HG02885 (cell line): ENCODE measurements at regions not wholly inside any gene's neighbourhood (a gene's known extent, or its start where the extent isn't known, plus 50 kb on each side); places are given as distances from the start of the nearest gene placed in this dataset.

Experiments
- ATAC-seq: cut with Tn5 transposase; IDR thresholded peaks from one replicate; pipeline ENCODE4 v1.9.1; 2021; ENCODE audit warnings: mild to moderate bottlenecking; ENCODE audit not compliant: unreplicated experiment, poor library complexity

GRCh38 chr3:127363171-127363570 lies 75.3 kb upstream of the PRR20G start:
- no peak for ATAC-seq

GRCh38 chr3:127360647-127361046 lies 72.8 kb upstream of the PRR20G start:
- ATAC-seq: no peak

DNA sequence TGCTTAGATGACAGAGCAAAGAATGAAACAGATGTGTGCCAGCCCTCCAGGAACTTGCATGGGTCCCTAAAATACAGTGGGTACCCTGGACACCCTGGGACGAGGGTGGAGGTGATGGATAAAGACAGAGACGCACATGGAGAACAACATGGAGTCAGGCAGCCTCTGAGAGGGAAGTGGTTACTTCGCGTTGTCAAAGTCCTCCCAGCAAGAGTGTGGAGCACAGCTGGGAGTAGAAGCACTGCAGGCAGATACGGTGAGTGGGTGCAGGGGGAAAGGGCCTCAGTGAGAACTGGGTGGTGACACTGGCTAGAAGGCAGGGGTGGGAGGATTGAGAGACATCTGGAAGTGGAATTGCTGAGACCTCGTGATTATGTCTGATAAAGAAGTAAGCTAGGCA lies 70.8 kb upstream of the PRR20G start:
- ATAC-seq: no peak

GRCh38 chr3:127356381-127356780 lies 68.5 kb upstream of the PRR20G start:
- no peak for ATAC-seq

DNA sequence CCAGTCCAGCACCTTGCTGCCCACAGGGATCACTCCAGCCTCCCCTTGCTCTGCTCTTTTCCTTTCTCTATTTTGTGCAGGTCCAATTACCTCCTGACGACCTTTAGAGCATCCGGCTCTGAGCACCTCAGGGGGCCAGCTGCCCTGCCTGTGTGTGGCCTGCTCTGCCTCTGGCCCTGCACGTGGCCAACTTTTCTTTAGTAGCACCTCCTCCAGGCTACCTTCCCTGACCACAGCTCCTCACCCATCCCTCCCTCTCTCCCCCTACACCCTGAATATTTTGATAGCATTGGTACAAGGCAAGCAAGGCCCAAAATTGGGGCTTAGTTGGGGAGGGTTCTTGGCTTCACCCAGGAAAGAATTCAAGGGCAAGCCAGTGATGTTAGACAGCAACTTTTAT lies 66.9 kb upstream of the PRR20G start:
- ATAC-seq: no peak

GRCh38 chr3:127352612-127353011 lies 64.8 kb upstream of the PRR20G start:
- no peak for ATAC-seq

DNA sequence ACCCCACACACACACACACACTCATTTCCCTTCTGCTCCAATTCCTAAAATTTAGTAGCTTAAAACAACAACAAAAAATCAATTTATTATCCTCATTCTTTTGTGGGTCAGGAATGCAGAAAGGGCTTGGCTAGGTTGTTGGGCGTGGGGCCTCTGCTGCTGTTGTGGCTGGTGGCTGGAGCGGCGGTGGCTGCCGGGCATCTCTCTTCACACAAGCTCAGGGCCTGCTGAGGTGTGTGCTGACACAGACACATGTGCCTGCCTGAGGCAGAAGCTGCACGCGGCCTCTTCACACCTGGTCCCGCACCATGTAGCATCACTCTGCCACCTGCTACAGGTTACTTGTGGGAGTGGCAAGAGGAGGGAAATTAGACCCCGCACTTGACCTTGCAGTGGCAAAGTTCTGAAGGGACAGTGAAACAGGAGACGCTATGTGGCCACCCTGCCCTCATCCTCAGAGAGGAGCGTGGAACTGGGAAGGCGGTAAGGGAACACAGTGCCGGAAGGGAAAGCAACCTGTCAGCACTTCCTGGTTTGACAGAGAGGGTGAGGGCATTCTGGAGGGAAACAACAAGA lies 64.0 kb upstream of the PRR20G start:
- ATAC-seq: no peak

DNA sequence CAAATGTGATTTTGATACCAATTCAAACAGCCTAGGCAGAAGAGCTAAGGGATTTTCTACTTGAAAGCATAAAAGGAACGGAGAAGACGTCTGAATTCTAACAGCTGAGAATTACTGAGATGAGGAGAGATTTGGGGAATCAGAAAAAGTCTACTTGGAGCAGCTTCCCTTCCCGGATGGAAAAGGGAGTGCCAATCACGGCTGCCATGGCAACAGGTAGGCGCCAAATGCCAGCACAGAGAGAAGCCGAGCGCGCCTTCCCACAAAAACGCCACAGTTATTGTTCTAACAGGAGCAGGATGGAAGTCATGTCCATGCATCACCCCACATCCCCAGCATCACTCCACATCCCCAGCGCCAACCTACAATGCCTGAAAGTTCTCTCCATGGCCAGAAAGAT lies 63.5 kb upstream of the PRR20G start:
- no peak for ATAC-seq

GRCh38 chr3:127350172-127351050 lies 62.6 kb upstream of the PRR20G start:
- no peak for ATAC-seq

GRCh38 chr3:127349501-127350171 lies 61.8 kb upstream of the PRR20G start:
- ATAC-seq: no peak

DNA sequence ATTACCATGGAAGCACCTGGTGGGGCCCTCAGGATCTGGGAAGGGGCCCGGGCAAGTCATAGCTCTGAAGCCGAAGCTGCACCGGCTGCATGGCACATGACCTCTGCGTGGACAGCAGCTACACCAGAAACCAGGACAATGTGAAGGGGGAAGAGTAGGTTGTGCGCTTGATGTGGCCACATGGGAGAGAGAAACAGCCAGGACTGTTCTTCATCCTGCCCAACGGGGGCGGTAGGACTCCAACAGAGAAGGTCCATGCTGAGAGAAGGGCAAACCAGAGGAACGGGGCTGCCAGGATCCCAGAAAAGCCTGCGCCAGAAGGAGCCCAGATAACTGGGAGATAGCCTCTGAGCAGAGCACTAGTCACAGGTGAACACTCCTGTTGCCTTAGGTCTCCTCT lies 54.9 kb upstream of the PRR20G start:
- no peak for ATAC-seq

- no peak for ATAC-seq
Measured at GRCh38 chr3:127339928-127340861, 52.3 kb upstream of the PRR20G start.

DNA sequence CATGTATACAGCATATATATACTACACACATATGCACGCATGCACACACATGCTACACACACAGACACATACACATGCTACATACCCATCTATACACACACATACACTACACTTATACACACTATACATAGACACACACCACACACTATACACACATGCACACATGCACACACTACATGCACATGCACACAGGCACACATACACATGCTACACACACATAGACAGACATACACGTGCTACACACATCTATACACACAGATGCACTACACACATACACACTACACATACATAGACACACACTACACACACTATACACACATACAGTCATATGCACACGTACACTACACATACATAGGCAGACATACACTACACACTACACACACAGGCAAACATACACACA lies 51.2 kb upstream of the PRR20G start:
- ATAC-seq: no peak

- ATAC-seq: no peak
Measured at GRCh38 chr3:127337911-127338531, 50.2 kb upstream of the PRR20G start.
